ENCODE measurements at regions not wholly inside any gene's neighbourhood (a gene's known extent, or its start where the extent isn't known, plus 50 kb on each side); places are given as distances from the start of the nearest gene placed in this dataset.

GRCh38 chr11:80186692-80187091 lies 745.9 kb upstream of the TENM4 start:
- H3K36me3 ChIP-seq (ENCODE audit: control insufficient read depth in 2 of 2, extremely low read depth in 1 of 2, insufficient read depth in 2 of 2, low read length in 2 of 2) = no peaks in the 10 kb centered on the region
- DNase-seq (ENCODE audit: low read depth, low spot score) (no peak), FAIRE-seq (no peak)
- TF ChIP-seq POLR2AphosphoS5 (IDR thresholded peaks at IDR 0.05; ENCODE audit: insufficient read depth, low read depth, low read length) = no peak
- no peak for TF ChIP-seq CTCF (IDR thresholded peaks at IDR 0.05; ENCODE audit: extremely low read depth in 1 of 2, insufficient read depth in 1 of 2, low read depth in 1 of 2, low read length in 2 of 2)
- TF ChIP-seq FOS (IDR thresholded peaks at IDR 0.05; ENCODE audit: borderline replicate concordance, insufficient read depth, low read length) = no peak
- TF ChIP-seq JUN (IDR thresholded peaks at IDR 0.05; ENCODE audit: borderline replicate concordance, insufficient read depth, insufficient read length, low read depth) = no peak
- no peak for TF ChIP-seq GATA2 (IDR thresholded peaks at IDR 0.05; ENCODE audit: insufficient read depth, insufficient read length, low read depth, low read length)
- no peak for TF ChIP-seq MAX (IDR thresholded peaks at IDR 0.05; ENCODE audit: insufficient read depth, insufficient read length)
- no peak for TF ChIP-seq EZH2 (IDR thresholded peaks at IDR 0.05; ENCODE audit: borderline replicate concordance, low read depth, low read length, severe bottlenecking)
- no peak for TF ChIP-seq MYC (IDR thresholded peaks at IDR 0.05; ENCODE audit: low read depth, low read length)
- no peak for TF ChIP-seq POLR2A (IDR thresholded peaks at IDR 0.05; ENCODE audit: low read depth, low read length)
- no peaks in the 10 kb centered on the region for H3K9me1 ChIP-seq (replicated peaks; ENCODE audit: control insufficient read depth, extremely low read depth, insufficient read depth, low read length)
- no peak overlapping the region for H3K27ac ChIP-seq (ENCODE audit: insufficient read depth, low read depth, low read length)
- BruUV-seq (replicated peaks) = no TSS peak
- no peaks in the 10 kb centered on the region for H3K9me3 ChIP-seq (replicated peaks; ENCODE audit: control insufficient read depth, insufficient read depth, low read length)
- POLR2A ChIA-PET = no interaction called here
- H3K4me3 ChIP-seq (replicated peaks in 1 of 3; ENCODE audit: insufficient read depth in 1 of 3, low read depth in 1 of 3, low read length in 3 of 3) = no peak overlapping the region
- H3K27me3 ChIP-seq (ENCODE audit: control insufficient read depth in 2 of 2, insufficient read depth in 2 of 2, low read length in 2 of 2) = no peaks in the 10 kb centered on the region
- H3K79me2 ChIP-seq (ENCODE audit: control insufficient read depth, insufficient read depth, low read length) = no peaks in the 10 kb centered on the region
- intact Hi-C loops (cut with micrococcal nuclease) (no loop called here), dilution Hi-C loops (cut with MboI; ENCODE audit: extremely low pct_ligation_motif_present, low sequenced_read_pairs) (no loop called here)
- CTCF ChIA-PET = no interaction called here
- H3K9ac ChIP-seq (replicated peaks; ENCODE audit: extremely low read depth, insufficient read depth, low read length) = no peak overlapping the region
- no peak overlapping the region for H3K4me2 ChIP-seq (ENCODE audit: insufficient read depth, low read length)
- no peak overlapping the region for H2AFZ ChIP-seq (ENCODE audit: low read depth, low read length)
- no peaks in the 10 kb centered on the region for H3K4me1 ChIP-seq (ENCODE audit: control insufficient read depth, extremely low read depth, insufficient read depth, low read length)
- H4K20me1 ChIP-seq (replicated peaks; ENCODE audit: control insufficient read depth, extremely low read depth, insufficient read depth, low read length) = no peaks in the 10 kb centered on the region
